Muscle of arm (tissue), 1 donor: ENCODE measurements at regions not wholly inside any gene's neighbourhood (a gene's known extent, or its start where the extent isn't known, plus 50 kb on each side); places are given as distances from the start of the nearest gene placed in this dataset.

Source experiments
- DNase-seq: peaks from one replicate; pipeline ENCODE4 v3.0.0-alpha.2; 2013

DNA sequence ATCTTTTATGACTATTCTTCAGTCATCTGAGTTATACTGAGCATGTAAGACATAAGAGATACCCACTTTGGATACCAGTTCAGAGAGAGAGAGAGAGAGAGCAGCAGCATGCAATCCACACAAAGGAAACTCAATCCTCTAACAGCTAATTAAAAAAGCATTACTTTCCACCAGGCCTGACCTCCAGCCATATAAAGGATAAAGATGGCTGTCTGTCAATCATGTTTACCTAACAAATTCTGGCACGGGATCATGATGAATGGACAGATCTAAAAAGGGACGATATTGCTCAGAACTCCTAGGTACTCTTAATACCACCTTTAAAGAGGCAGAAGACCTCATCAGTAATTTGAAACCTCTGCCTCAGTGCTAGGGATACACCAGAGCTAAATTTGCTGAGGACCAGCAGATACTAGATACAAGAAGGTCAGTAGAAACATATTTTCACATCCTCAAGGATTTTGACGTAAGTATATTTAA is 159.2 kb downstream of the RPS12 start:
- no peak for DNase-seq

GRCh38 chr6:132974122-132974521 is 159.8 kb downstream of the RPS12 start:
- no peak for DNase-seq

DNA sequence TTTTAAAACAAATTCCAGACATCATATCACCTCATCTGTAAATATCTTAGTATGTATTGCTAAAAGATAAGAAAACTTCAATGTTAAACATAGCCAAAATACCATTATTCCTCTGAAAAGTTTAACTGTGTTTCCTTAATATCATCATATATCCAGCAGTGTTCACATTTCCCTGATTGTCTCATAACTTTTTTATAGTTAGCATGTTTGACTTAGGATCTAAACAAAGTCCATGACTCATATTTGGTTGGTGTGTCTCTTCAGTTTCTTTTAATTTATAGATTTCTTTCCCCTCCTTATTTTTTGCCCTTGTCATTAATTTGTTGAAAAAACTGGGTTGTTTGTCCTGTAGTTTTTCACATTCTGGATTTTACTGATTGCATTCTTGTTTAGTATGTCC is 163.0 kb downstream of the RPS12 start:
- DNase-seq = no peak

DNA sequence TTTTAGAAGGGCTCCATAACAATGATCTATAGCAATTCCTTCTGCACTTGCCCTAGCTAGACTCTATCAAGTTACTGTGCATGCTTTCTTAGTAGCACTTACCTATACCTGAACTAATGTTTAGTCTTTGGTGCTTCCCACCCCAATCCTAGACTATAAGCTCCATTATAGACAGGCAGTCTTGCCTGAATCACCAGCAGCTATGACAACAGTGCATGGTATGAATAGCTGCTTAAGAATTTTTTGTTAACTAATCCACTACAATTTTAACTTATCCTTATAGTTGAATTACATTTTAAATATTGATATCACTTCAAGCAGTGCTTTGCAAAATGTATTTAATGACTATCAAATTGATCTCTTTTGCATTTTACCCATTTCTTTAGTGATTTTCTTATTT is 164.3 kb downstream of the RPS12 start:
- DNase-seq = no peak

DNA sequence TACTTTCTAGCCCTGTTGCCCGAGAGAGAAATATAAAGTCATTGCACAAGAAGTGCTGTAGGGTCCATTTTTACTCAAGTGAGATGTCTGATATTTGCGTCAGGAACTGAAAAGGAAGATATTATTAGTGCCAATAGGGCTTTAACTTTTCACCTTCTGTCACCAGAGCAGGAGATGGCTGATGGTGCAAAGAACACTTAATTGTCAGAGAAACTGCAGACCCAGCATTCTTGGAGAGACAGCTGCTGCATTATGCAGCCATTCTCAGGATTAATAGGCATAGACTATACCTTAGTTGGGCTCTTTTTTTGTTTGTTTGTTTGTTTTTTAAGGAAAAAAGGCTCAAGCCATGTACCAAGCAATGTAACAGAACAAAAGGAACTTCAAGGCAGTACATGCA is 179.4 kb downstream of the RPS12 start:
- DNase-seq = no peak

DNA sequence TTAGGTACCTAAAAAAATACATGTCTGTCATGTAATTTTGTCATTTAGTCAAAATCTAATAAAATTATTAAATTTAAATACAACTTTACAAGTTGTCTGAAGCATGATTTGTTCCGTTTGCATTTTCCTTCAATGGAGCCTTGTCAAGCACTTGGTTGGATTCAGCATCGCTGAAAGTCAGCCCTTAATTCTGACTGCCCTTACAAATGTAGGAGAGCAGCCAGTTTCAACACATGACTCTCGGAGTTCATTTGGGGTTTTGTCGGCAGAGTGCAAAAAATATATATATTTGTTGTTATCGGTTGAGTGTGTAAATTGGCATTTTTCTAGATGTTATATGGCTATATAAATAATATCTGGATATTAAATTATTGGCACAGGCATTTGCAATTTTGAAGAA is 180.6 kb downstream of the RPS12 start:
- DNase-seq = no peak

DNA sequence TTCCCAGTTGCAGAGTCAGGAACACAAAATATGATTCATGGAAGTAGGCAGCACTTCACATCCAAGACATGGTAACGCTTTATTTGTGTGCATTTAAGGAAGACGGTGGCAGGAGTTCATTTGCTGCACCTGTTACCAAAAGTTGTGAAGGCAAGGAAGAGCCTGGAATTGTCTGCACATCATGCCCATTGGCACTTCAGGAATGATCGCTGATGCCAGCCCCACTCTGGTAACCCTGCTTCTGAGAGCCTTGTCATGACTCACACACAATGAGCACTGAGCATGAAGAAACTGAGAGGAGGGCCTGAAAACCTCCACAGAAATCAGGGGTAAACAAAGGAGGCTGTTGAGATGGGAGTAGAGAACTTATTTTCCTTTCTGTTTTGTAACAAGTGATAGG is 181.1 kb downstream of the RPS12 start:
- no peak for DNase-seq

- no peak for DNase-seq
Measured at GRCh38 chr6:132998418-132998817, 184.0 kb downstream of the RPS12 start.

- no peak for DNase-seq
Measured at GRCh38 chr6:133001040-133001565, 186.7 kb downstream of the RPS12 start.

DNA sequence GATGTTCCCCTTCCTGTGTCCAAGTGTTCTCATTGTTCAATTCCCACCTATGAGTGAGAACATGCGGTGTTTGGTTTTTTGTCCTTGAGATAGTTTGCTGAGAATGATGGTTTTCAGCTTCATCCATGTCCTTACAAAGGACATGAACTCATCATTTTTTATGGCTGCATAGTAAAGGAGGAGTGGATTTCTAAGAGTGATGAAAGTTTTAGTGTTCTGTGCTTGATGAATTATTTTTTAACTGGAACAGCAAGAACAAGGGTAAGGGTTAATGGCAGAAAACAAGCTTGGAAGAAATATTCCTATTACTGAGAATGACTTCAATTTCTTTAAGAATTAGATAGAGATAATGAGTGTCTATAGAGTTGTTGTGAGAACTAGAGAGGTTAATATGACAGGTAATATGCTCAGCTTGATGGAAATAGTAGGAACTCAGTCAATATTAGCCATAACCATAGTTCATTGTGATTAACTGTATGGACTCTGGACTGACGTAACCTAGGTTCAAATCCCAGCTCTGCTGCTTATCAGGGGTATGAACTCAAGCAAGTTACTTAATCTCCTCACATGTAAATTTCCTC is 190.0 kb downstream of the RPS12 start:
- no peak for DNase-seq

- no peak for DNase-seq
Measured at GRCh38 chr6:133012774-133013173, 198.4 kb downstream of the RPS12 start.

DNA sequence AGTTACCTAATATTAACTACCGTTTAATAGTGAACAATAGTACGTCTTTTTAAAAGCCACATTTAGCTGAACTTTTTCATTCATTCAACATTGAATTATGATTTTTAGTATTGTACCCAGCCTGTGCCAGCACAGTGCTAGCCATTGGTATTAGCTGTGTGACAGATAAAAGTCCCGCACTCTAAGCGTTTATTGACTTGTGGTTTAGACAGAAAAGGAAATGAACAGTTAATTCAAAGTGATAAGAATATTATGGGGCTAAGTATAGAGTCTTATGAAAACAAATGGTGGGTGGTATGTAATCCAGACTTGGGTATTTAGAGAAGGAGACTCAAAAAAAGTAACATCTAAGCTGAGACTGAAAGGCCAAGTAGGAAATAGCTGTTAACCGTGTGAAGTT is 202.3 kb downstream of the RPS12 start:
- DNase-seq = no peak

- no peak for DNase-seq
Measured at GRCh38 chr6:133017581-133017980, 203.2 kb downstream of the RPS12 start.

GRCh38 chr6:133026705-133027104 is 212.3 kb downstream of the RPS12 start:
- DNase-seq = no peak

DNA sequence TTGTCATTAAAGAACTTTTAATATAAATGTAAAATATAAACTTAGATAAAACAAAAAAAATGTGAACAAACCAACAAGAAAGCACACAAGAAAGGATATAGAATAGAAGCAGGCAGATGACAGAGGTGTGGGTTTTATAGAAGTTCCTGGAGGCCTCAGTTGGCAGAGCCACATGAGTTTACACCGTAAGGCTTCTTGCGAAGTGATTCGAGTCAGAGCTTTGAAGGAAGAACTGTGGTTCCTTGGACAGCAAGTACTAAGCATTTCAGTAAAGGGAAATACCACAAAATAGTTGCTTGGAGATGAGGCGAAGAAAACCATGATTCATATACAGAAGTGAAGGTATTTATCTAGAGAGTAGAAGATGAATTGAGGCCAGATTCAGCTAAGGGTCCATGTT is 207.9 kb upstream of the EYA4 start:
- no peak for DNase-seq

GRCh38 chr6:133034509-133035206 is 206.5 kb upstream of the EYA4 start:
- DNase-seq = no peak

DNA sequence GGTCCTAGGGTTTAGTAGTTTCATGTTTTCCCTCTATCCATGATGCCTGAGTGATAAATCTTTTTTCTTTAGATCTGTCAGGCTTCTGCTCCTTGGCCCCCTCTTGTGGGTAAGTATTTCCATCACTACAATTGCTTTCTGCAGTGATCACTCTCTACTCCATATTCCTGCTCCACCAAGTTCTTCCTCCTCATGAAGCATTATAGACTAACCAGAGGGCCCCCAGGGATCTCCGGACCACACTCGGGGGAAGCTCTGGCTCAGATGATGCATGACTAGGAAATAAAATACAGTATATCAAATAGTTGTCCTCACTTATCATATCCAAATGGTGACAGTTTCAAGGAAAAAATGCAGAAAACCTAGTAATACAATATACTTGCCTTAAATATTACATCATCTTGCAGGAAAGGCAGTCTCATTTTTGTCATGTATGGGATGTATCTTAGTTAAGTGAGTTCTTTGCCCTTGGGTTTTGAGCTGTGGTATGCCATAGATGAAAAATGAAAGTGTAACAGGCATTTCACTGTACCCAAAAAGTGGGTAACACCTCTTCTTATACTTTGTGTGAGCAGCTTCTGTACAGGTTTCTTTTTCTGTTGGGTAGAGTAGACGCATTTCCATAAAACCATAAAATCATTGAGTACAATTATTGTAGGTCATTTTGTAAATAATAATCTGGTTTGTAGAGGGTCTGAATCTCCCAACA is 200.9 kb upstream of the EYA4 start:
- no peak for DNase-seq

DNA sequence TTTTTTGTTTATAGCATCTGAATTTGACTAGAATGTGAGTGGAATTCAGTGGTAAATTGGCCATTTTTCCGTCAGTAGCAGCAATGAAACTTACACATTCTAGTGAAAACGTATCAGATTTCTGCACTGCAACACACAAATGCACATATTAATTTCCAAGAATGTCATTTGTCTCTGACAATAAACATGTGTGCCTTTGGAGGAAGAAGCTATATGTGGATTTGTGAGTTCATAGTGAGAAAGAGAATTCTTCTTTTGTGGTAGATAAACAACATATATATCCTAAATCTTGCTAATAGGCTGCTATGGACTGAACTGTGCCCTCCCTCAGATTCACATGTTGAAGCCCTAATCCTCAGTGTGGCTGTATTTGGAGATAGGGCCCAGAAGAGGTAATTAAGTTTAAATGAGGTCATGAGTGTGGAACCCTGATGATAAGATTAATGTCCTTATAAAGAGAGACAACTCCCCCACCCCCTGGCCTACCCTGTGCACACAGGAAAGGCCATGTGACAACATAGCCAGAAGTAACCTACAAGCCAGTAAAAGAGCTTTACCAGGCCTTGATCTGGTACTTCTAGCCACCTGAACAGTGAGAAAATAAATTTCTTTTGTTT is 200.2 kb upstream of the EYA4 start:
- no peak for DNase-seq

- DNase-seq = no peak
Measured at GRCh38 chr6:133042550-133043120, 198.5 kb upstream of the EYA4 start.

DNA sequence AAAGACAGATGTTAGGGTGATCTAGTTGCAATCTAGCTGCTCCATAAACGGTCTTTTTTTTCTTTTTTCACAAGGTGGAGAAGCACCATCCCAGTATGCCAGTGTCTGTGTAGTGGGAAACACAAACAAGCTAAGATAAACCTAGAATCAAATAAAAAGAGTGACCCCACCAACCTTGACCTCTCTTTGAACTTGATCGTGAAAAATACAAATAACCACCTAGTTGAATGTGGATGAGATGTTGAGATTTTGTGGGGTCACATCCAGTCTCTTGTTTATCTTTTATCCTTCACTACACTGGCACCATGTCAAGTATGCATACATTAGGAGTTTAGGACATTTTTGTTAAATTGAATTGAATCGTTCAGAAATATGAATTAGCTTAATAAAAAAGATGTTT is 194.6 kb upstream of the EYA4 start:
- DNase-seq = no peak

DNA sequence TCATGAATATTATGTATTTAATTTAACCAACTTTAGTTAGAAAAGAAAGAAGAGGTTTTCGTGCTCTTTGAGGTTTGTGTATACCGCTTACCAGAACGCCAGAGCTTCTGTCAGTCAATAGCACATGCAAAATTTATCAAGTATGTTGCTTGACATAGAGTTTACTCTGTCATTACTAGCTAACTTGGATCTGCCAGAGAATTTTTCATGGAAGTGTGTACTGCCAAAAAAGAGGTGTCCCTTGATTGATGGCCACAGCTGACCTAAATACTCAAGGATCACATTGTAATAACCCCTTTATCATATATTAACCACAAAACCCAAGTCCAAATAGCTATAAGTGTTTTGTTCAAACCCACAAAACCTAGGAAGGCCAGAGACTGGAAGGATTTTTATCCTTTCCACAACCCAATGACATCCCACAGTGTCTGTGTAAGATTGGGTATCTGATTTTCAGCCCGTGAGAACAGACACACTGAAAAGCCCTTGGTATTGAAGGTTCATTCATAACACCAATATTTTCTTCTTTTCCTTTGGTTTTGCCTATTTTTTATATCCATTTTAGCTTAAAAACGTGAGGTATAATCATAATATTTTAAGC is 194.0 kb upstream of the EYA4 start:
- no peak for DNase-seq

DNA sequence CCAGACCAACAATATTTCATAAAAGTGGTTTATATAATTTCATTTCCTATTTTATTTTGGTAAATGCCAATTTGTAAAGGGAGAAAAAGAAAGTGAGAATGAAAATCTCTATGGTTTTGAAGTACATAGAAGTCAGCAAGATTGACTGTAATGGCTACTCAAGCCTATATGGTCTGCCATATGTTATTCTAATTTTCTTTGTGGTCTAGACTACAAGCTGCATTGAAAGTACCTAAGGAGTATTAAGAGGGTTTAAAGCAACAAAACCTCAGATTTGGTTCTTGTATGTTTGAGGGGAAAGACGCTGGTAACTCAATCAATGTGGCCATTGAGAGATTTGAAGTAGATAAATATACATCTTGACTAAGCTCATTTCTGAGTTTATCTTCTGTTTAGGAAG is 193.5 kb upstream of the EYA4 start:
- DNase-seq = no peak
